Forelimb muscle (tissue), 1 donor: ENCODE measurements at regions not wholly inside any gene's neighbourhood (a gene's known extent, or its start where the extent isn't known, plus 50 kb on each side); places are given as distances from the start of the nearest gene placed in this dataset.
"Not testable (repeated sequence)": the region's sequence is repeated elsewhere in the genome, so short reads cannot be mapped to it uniquely, and the experiment has no call there.

Source experiments
- DNase-seq: peaks from one replicate; pipeline ENCODE4 v3.0.0-alpha.2; 2013; ENCODE audit warnings: low read depth

GRCh38 chr7:17046666-17047065, 164.9 kb upstream of the AGR3 start:
- DNase-seq = no peak

- not testable (repeated sequence) for DNase-seq
Observed at GRCh38 chr7:17053164-17053563, 171.4 kb upstream of the AGR3 start.

- no peak for DNase-seq
Observed at GRCh38 chr7:17054206-17054605, 172.4 kb upstream of the AGR3 start.

GRCh38 chr7:17054836-17055235, 173.1 kb upstream of the AGR3 start:
- no peak for DNase-seq

GRCh38 chr7:17055596-17055995, 173.8 kb upstream of the AGR3 start:
- no peak for DNase-seq

GRCh38 chr7:17056491-17057142, 174.8 kb upstream of the AGR3 start:
- DNase-seq = no peak

- DNase-seq = no peak
Observed at GRCh38 chr7:17057143-17057509, 175.3 kb upstream of the AGR3 start.

- DNase-seq = no peak
Observed at GRCh38 chr7:17058568-17058967, 176.8 kb upstream of the AGR3 start.

GRCh38 chr7:17060051-17060450, 178.3 kb upstream of the AGR3 start:
- no peak for DNase-seq

GRCh38 chr7:17061443-17061842, 179.7 kb upstream of the AGR3 start:
- no peak for DNase-seq

- no peak for DNase-seq
Observed at GRCh38 chr7:17062151-17063044, 180.6 kb upstream of the AGR3 start.

GRCh38 chr7:17063045-17063383, 181.2 kb upstream of the AGR3 start:
- no peak for DNase-seq

GRCh38 chr7:17067691-17068090, 185.9 kb upstream of the AGR3 start:
- DNase-seq = no peak

GRCh38 chr7:17069146-17069545, 187.4 kb upstream of the AGR3 start:
- DNase-seq = no peak

GRCh38 chr7:17070231-17070708, 188.5 kb upstream of the AGR3 start:
- no peak for DNase-seq

- no peak for DNase-seq
Observed at GRCh38 chr7:17071866-17072265, 190.1 kb upstream of the AGR3 start.

GRCh38 chr7:17075601-17076255, 193.9 kb upstream of the AGR3 start:
- DNase-seq = no peak

- DNase-seq = no peak
Observed at GRCh38 chr7:17078298-17078697, 196.5 kb upstream of the AGR3 start.

GRCh38 chr7:17083392-17084165, 201.8 kb upstream of the AGR3 start:
- DNase-seq = no peak

GRCh38 chr7:17084166-17084475, 202.3 kb upstream of the AGR3 start:
- DNase-seq = no peak

- no peak for DNase-seq
Observed at GRCh38 chr7:17085186-17085585, 203.4 kb upstream of the AGR3 start.

GRCh38 chr7:17086403-17086802, 204.6 kb upstream of the AGR3 start:
- DNase-seq = no peak
